ENCODE measurements at regions not wholly inside any gene's neighbourhood (a gene's known extent, or its start where the extent isn't known, plus 50 kb on each side); places are given as distances from the start of the nearest gene placed in this dataset.
"Not testable (repeated sequence)": the region's sequence is repeated elsewhere in the genome, so short reads cannot be mapped to it uniquely, and the experiment has no call there.

DNA sequence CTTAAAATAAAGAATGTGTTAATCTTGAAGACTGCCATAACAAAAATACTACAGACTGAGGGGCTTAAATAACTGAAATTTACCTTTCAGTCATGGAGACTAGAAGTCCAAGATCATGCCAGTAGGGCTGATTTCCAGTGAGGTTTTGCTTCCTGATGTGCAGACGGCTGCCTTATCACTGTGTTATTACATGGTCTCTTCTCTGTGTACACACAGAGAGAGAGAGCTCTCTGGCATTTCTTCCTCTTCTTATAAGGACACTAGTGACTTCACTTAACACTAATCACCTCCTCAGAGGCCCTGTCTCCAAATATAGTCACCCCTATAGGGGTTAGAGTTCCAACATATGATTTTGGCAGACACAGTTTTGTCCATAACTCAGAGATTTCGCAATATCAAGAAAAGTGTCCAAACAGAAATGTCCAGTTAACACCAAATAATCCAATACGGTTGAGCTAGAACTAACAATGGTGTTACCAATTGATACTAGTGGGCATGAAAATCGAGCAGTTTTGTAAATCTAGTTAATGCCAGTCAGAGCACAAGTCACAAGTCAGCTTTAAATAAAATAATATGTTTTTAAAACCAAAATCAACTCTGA lies 399.8 kb downstream of the ADCYAP1 start:
- H3K36me3 ChIP-seq (ENCODE audit: control insufficient read depth, low read depth, low read length): no peaks in the 10 kb centered on the region
- H3K9ac ChIP-seq (ENCODE audit: low read length): no peak overlapping the region
- no peaks in the 10 kb centered on the region for H3K4me1 ChIP-seq (ENCODE audit: control insufficient read depth, low read depth, low read length)
- no peak overlapping the region for H3K27ac ChIP-seq (ENCODE audit: low read length)
- no peaks in the 10 kb centered on the region for H3K27me3 ChIP-seq (ENCODE audit: control insufficient read depth, insufficient read depth, low read length)
- no peak overlapping the region for H3K4me3 ChIP-seq (ENCODE audit: low read length)
- no peaks in the 10 kb centered on the region for H3K9me3 ChIP-seq (ENCODE audit: control insufficient read depth, low read depth, low read length)

- Histone ChIP-seq H3K36me3 (ENCODE audit: control insufficient read depth, low read depth, low read length) (no peaks in the 10 kb centered on the region), H3K4me1 (ENCODE audit: control insufficient read depth, low read depth, low read length) (no peaks in the 10 kb centered on the region), H3K9me3 (ENCODE audit: control insufficient read depth, low read depth, low read length) (no peaks in the 10 kb centered on the region), H3K27me3 (ENCODE audit: control insufficient read depth, insufficient read depth, low read length) (no peaks in the 10 kb centered on the region), H3K4me3 (ENCODE audit: low read length) (no peak overlapping the region), H3K9ac (ENCODE audit: low read length) (no peak overlapping the region), H3K27ac (ENCODE audit: low read length) (no peak overlapping the region)
These were observed 402.0 kb downstream of the ADCYAP1 start for GRCh38 chr18:1306641-1307040.

DNA sequence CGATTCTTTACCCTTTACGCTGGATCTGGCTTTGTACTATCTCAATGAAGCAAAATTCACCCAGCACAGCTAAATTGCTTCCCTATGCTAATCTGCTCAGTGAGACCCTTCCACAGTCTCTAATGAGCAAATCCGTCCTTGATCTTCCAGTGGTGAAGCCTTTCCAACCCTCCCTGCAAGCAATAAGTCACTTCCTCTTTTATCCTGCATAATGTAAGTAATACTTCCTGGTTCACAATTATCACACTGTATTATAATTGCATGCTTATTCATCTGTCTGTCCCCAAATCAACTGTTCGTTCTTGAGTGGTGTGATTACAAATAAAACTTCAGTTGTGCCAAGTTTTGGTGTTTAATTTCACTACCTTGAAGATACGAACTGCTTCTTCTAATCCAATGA lies 404.0 kb downstream of the ADCYAP1 start:
- no peak overlapping the region for H3K27ac ChIP-seq (ENCODE audit: low read length)
- no peaks in the 10 kb centered on the region for H3K36me3 ChIP-seq (ENCODE audit: control insufficient read depth, low read depth, low read length)
- no peaks in the 10 kb centered on the region for H3K27me3 ChIP-seq (ENCODE audit: control insufficient read depth, insufficient read depth, low read length)

DNA sequence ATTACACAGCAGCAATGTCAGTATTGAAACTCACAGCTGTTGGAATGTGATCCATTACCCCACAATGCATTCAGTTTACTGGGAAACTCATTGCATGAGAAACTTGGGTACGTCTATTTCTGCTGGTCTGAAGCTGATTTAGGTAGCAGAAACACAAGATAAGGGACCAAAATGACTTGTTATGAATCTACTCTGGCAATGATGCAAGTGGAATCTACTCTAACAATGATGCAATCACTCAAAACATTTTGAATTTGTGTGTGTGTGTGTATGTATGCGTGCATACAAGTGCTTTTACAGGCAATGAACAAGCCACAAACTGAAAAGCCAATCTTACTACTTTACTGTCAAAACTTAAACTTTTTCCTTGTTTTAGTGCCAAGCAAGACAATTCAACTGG lies 406.7 kb downstream of the ADCYAP1 start:
- Histone ChIP-seq H3K9ac (ENCODE audit: low read length) (no peak overlapping the region), H3K27me3 (ENCODE audit: control insufficient read depth, insufficient read depth, low read length) (no peaks in the 10 kb centered on the region), H3K27ac (ENCODE audit: low read length) (no peak overlapping the region), H3K4me3 (ENCODE audit: low read length) (no peak overlapping the region), H3K4me1 (ENCODE audit: control insufficient read depth, low read depth, low read length) (no peaks in the 10 kb centered on the region), H3K36me3 (ENCODE audit: control insufficient read depth, low read depth, low read length) (no peaks in the 10 kb centered on the region), H3K9me3 (ENCODE audit: control insufficient read depth, low read depth, low read length) (no peaks in the 10 kb centered on the region)

More for the DNA sequence above, 404.0 kb downstream of the ADCYAP1 start:
- Histone ChIP-seq H3K9me3 (ENCODE audit: control insufficient read depth, low read depth, low read length) (no peaks in the 10 kb centered on the region), H3K9ac (ENCODE audit: low read length) (no peak overlapping the region), H3K4me1 (ENCODE audit: control insufficient read depth, low read depth, low read length) (no peaks in the 10 kb centered on the region), H3K4me3 (ENCODE audit: low read length) (no peak overlapping the region)

GRCh38 chr18:1335345-1335744 lies 430.7 kb downstream of the ADCYAP1 start:
- H3K9ac ChIP-seq (ENCODE audit: low read length); H3K9me3 ChIP-seq (ENCODE audit: control insufficient read depth, low read depth, low read length); H3K36me3 ChIP-seq (ENCODE audit: control insufficient read depth, low read depth, low read length); H3K27ac ChIP-seq (ENCODE audit: low read length); H3K27me3 ChIP-seq (ENCODE audit: control insufficient read depth, insufficient read depth, low read length); H3K4me1 ChIP-seq (ENCODE audit: control insufficient read depth, low read depth, low read length); H3K4me3 ChIP-seq (ENCODE audit: low read length): not testable (repeated sequence)

- no peak overlapping the region for H3K4me3 ChIP-seq (ENCODE audit: low read length)
- H3K9me3 ChIP-seq (ENCODE audit: control insufficient read depth, low read depth, low read length): no peaks in the 10 kb centered on the region
- H3K27me3 ChIP-seq (ENCODE audit: control insufficient read depth, insufficient read depth, low read length): no peaks in the 10 kb centered on the region
- no peak overlapping the region for H3K27ac ChIP-seq (ENCODE audit: low read length)
- no peaks in the 10 kb centered on the region for H3K36me3 ChIP-seq (ENCODE audit: control insufficient read depth, low read depth, low read length)
- no peaks in the 10 kb centered on the region for H3K4me1 ChIP-seq (ENCODE audit: control insufficient read depth, low read depth, low read length)
- no peak overlapping the region for H3K9ac ChIP-seq (ENCODE audit: low read length)
These were observed 446.3 kb downstream of the ADCYAP1 start for GRCh38 chr18:1350931-1351450.

DNA sequence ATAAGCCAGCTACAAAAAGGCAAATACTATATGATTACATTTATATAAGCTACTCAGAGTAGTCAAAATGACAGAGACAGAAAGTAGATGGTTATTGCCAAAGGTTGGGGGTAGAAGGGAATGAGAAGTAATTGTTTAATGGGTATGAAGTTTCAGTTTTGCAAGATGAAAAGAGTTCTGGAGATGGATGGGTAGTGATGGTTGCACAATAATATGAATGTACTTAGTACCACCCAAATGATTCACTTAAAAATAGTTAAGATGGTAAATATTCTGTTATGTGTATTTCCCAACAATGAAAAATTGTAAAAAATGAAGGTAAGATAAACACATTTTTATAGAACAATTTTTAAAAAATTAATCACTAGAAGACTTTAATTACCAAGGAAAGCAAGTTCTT lies 448.4 kb downstream of the ADCYAP1 start:
- Histone ChIP-seq H3K27ac (ENCODE audit: low read length) (no peak overlapping the region), H3K27me3 (ENCODE audit: control insufficient read depth, insufficient read depth, low read length) (no peaks in the 10 kb centered on the region), H3K4me3 (ENCODE audit: low read length) (no peak overlapping the region), H3K9me3 (ENCODE audit: control insufficient read depth, low read depth, low read length) (no peaks in the 10 kb centered on the region), H3K36me3 (ENCODE audit: control insufficient read depth, low read depth, low read length) (no peaks in the 10 kb centered on the region), H3K9ac (ENCODE audit: low read length) (no peak overlapping the region), H3K4me1 (ENCODE audit: control insufficient read depth, low read depth, low read length) (no peaks in the 10 kb centered on the region)

DNA sequence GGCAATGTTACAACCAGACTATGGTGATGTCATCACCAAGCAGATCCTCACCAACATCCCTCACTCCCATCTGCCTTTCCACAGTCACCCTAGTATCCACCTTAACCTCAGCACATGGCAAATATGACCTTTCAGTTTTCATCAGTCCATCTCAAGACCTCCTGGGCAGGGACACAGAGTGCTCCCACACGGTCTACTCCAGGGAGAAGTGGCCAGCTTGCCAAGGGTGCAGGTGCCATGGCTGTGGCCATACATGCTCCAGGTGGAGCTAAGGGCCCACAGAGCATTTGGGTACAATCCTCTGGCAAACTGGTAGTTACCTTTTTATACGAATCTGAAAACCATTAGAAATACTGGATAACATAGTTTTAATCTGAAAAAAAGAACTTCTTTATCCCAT lies 453.1 kb downstream of the ADCYAP1 start:
- Histone ChIP-seq H3K9me3 (ENCODE audit: control insufficient read depth, low read depth, low read length) (no peaks in the 10 kb centered on the region), H3K4me3 (ENCODE audit: low read length) (no peak overlapping the region), H3K4me1 (ENCODE audit: control insufficient read depth, low read depth, low read length) (no peaks in the 10 kb centered on the region), H3K36me3 (ENCODE audit: control insufficient read depth, low read depth, low read length) (no peaks in the 10 kb centered on the region), H3K27me3 (ENCODE audit: control insufficient read depth, insufficient read depth, low read length) (no peaks in the 10 kb centered on the region), H3K9ac (ENCODE audit: low read length) (no peak overlapping the region), H3K27ac (ENCODE audit: low read length) (no peak overlapping the region)

- no peak overlapping the region for H3K27ac ChIP-seq (ENCODE audit: low read length)
- no peaks in the 10 kb centered on the region for H3K4me1 ChIP-seq (ENCODE audit: control insufficient read depth, low read depth, low read length)
- no peak overlapping the region for H3K9ac ChIP-seq (ENCODE audit: low read length)
- no peaks in the 10 kb centered on the region for H3K9me3 ChIP-seq (ENCODE audit: control insufficient read depth, low read depth, low read length)
- H3K36me3 ChIP-seq (ENCODE audit: control insufficient read depth, low read depth, low read length): no peaks in the 10 kb centered on the region
- H3K27me3 ChIP-seq (ENCODE audit: control insufficient read depth, insufficient read depth, low read length): no peaks in the 10 kb centered on the region
- H3K4me3 ChIP-seq (ENCODE audit: low read length): no peak overlapping the region
These were observed 457.3 kb downstream of the ADCYAP1 start for GRCh38 chr18:1361936-1362335.

DNA sequence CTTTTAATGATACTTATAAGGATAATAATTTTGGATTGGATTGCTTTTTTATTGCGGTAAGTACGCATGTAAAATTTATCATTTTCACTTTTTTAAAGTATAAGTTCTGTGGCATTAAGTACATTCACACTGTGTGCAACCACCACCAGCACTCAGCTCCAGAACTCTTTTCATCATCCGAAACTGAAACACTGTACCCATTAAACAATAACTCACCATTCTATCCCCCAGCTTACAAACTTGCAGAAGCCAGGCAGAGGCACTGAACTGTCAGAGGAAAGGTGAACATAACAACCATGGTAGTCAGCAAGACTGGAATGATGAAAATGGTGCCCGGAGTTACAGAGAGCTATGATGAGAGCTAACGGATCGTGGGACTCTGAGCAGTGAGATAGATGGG lies 465.9 kb downstream of the ADCYAP1 start:
- Histone ChIP-seq H3K9ac (ENCODE audit: low read length) (no peak overlapping the region), H3K4me3 (ENCODE audit: low read length) (no peak overlapping the region), H3K27ac (ENCODE audit: low read length) (no peak overlapping the region)

GRCh38 chr18:1371724-1372123 lies 467.1 kb downstream of the ADCYAP1 start:
- H3K9me3 ChIP-seq (ENCODE audit: control insufficient read depth, low read depth, low read length): no peaks in the 10 kb centered on the region

More for the DNA sequence above, 465.9 kb downstream of the ADCYAP1 start:
- Histone ChIP-seq H3K36me3 (ENCODE audit: control insufficient read depth, low read depth, low read length) (no peaks in the 10 kb centered on the region), H3K9me3 (ENCODE audit: control insufficient read depth, low read depth, low read length) (no peaks in the 10 kb centered on the region), H3K27me3 (ENCODE audit: control insufficient read depth, insufficient read depth, low read length) (no peaks in the 10 kb centered on the region), H3K4me1 (ENCODE audit: control insufficient read depth, low read depth, low read length) (no peaks in the 10 kb centered on the region)

GRCh38 chr18:1383465-1383864 lies 478.8 kb downstream of the ADCYAP1 start:
- H3K4me3 ChIP-seq (ENCODE audit: low read length): no peak overlapping the region
- no peak overlapping the region for H3K9ac ChIP-seq (ENCODE audit: low read length)
- H3K27me3 ChIP-seq (ENCODE audit: control insufficient read depth, insufficient read depth, low read length): no peaks in the 10 kb centered on the region
- no peaks in the 10 kb centered on the region for H3K9me3 ChIP-seq (ENCODE audit: control insufficient read depth, low read depth, low read length)
- H3K4me1 ChIP-seq (ENCODE audit: control insufficient read depth, low read depth, low read length): no peaks in the 10 kb centered on the region
- no peaks in the 10 kb centered on the region for H3K36me3 ChIP-seq (ENCODE audit: control insufficient read depth, low read depth, low read length)
- H3K27ac ChIP-seq (ENCODE audit: low read length): no peak overlapping the region

More at GRCh38 chr18:1371724-1372123, 467.1 kb downstream of the ADCYAP1 start:
- no peaks in the 10 kb centered on the region for H3K36me3 ChIP-seq (ENCODE audit: control insufficient read depth, low read depth, low read length)
- H3K27ac ChIP-seq (ENCODE audit: low read length): no peak overlapping the region
- no peak overlapping the region for H3K4me3 ChIP-seq (ENCODE audit: low read length)
- no peak overlapping the region for H3K9ac ChIP-seq (ENCODE audit: low read length)
- no peaks in the 10 kb centered on the region for H3K4me1 ChIP-seq (ENCODE audit: control insufficient read depth, low read depth, low read length)
- no peaks in the 10 kb centered on the region for H3K27me3 ChIP-seq (ENCODE audit: control insufficient read depth, insufficient read depth, low read length)
